GM12891 (cell line): ENCODE measurements at regions not wholly inside any gene's neighbourhood (a gene's known extent, or its start where the extent isn't known, plus 50 kb on each side); places are given as distances from the start of the nearest gene placed in this dataset.

Experiments
- DNase-seq: peaks from one replicate; pipeline ENCODE4 v3.0.0; 2011; ENCODE audit warnings: low spot score; ENCODE audit not compliant: insufficient read length
- FAIRE-seq: peaks from 2 replicates; lab custom pipeline; 2011; peaks lifted over from hg19 to GRCh38; lab: Jason Lieb, UNC
- PAX5 ChIP-seq: IDR thresholded peaks from 2 replicates; pipeline ENCODE4 v1.6.1; 2011; ENCODE audit warnings: low read length, moderate library complexity, mild to moderate bottlenecking; ENCODE audit not compliant: insufficient read depth, severe bottlenecking
- POLR2A ChIP-seq: IDR thresholded peaks from 2 replicates; pipeline ENCODE4 v1.6.1; 2011; ENCODE audit warnings: low read depth, low read length, control low read depth
- POLR2AphosphoS5 ChIP-seq: IDR thresholded peaks from 2 replicates; pipeline ENCODE4 v1.6.1; 2011; ENCODE audit warnings: low read depth, low read length, control low read depth
- POU2F2 ChIP-seq: IDR thresholded peaks from 2 replicates; pipeline ENCODE4 v1.6.1; 2011; ENCODE audit warnings: low read depth, mild to moderate bottlenecking, control low read depth, low read length, moderate library complexity
- SPI1 ChIP-seq: IDR thresholded peaks from 2 replicates; pipeline ENCODE4 v1.6.1; 2011; ENCODE audit warnings: low read depth, low read length, control low read depth
- TAF1 ChIP-seq: IDR thresholded peaks from 2 replicates; pipeline ENCODE4 v1.6.1; 2011; ENCODE audit warnings: low read depth, low read length, control low read depth

DNA sequence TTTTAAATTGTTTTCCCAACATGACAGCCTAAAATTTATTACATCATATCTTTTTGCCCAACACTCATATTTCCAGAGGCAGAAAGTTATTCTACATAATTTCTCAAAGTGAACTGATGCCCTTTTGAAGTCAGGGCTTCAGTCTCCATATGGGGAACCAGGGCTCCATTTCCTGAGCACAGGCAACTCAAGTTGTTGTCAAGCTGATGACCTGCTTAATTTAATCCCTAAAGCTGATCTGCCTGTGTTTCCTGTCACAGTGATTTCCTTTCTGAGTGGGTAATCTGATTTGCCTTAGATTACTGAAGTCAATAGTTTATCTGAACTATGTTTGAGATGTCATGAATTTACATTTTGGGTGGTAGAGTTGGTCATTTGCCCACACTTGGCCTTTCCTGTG is 932.1 kb upstream of the MANEA start:
- no peak for DNase-seq
- TF ChIP-seq SPI1 (no peak), TAF1 (no peak), POLR2A (no peak), POLR2AphosphoS5 (no peak), PAX5 (no peak), POU2F2 (no peak)
- no peak for FAIRE-seq

DNA sequence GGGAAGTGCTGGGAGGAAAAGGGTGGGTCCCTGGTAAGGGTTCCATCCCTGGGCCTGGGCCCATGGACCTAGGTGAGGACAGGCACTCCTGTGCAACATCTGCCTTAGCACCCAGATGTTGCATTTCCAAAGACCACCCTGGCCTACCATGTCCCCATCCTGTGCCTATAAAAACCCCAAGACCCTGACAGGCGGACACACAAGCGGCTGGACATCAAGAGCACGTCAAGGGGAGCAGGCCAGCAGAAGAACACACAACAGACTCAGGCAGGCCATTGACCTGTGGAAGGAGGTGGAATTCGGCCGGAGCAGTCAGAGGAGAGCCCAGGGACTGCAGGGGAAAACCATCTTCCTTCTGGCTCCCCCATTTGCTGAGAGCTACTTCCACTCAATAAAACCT is 937.8 kb upstream of the MANEA start:
- FAIRE-seq, result no peak
- DNase-seq, result no peak
- TF ChIP-seq SPI1 (no peak), PAX5 (no peak), POLR2A (no peak), POU2F2 (no peak), POLR2AphosphoS5 (no peak), TAF1 (no peak)

GRCh38 chr6:94636780-94637385 is 940.5 kb upstream of the MANEA start:
- FAIRE-seq, result no peak
- DNase-seq, result no peak

GRCh38 chr6:94623586-94623985 is 953.7 kb upstream of the MANEA start:
- no peak for FAIRE-seq
- TF ChIP-seq TAF1 (no peak), SPI1 (no peak)
- DNase-seq, result no peak

More at GRCh38 chr6:94636780-94637385, 940.5 kb upstream of the MANEA start:
- no peak for TF ChIP-seq POLR2A

DNA sequence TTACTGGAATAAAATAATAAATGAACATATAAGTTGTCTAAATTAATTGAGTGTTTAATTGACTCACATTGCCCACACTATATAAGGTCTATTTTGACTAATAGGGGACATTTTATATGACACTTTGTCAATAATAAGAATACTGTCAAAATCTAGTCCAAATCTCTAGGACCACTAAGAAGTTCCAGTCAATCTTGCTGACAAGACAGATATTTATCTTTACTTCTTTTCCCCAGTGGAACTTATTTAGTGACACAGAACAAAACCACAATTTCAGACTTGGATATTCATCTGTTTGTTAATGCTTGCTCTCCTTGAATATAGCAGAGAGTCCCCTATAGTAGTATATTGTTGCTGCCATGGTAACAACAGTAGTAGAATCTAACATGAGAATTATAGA is 954.6 kb upstream of the MANEA start:
- no peak for FAIRE-seq
- TF ChIP-seq PAX5, result no peak
- TF ChIP-seq POLR2A, result no peak
- no peak for TF ChIP-seq SPI1
- TF ChIP-seq POLR2AphosphoS5, result no peak
- no peak for TF ChIP-seq POU2F2
- TF ChIP-seq TAF1, result no peak
- DNase-seq, result no peak

- FAIRE-seq (no peak), DNase-seq (no peak)
Observed at GRCh38 chr6:94600636-94601035, 976.7 kb upstream of the MANEA start.

DNA sequence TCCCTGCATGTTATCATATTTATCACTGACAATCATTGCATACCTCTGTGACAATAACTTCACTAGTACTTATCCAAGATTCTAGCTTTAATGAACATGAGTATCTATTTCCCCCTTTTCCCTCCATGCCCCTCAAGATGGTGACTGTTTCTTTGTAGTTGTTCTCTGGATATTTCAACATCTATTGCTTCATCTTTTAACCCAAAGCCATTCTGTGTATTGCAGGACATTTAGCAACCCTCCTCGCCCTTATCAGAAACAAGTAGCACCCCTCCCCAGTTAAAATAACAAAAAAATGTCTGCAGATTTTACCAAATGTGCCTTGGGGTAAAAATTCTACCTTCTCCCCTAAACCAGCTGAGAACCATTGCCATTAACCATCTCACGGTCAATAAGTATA is 979.8 kb upstream of the MANEA start:
- FAIRE-seq, result no peak
- DNase-seq, result no peak
- no peak for TF ChIP-seq SPI1
- no peak for TF ChIP-seq TAF1
- TF ChIP-seq POLR2AphosphoS5, result no peak

More at GRCh38 chr6:94600636-94601035, 976.7 kb upstream of the MANEA start:
- TF ChIP-seq POLR2AphosphoS5, result no peak
- TF ChIP-seq SPI1, result no peak
- TF ChIP-seq TAF1, result no peak
- no peak for TF ChIP-seq PAX5
- no peak for TF ChIP-seq POU2F2
- TF ChIP-seq POLR2A, result no peak

DNA sequence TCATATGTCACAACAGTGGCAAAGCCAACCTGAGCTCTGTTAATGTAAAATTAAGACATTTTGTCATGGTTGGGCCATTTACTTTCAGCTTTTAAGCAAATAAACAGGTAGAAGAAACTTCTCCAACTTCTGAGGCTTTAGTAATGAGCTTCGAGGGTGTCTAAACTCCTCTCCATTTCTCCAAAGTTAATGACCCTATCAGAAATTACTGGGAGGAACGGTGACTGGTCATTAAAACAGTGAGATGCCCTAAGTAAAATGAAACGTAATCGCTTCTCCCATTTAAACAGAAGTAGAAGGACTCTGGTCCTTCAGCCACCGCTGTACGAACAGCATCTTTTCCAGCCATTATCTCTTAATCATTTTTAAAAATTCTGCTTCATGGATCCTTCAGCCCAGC is 986.9 kb upstream of the MANEA start:
- no peak for FAIRE-seq
- no peak for DNase-seq
- TF ChIP-seq SPI1 (no peak), POLR2AphosphoS5 (no peak), POLR2A (no peak), PAX5 (no peak), TAF1 (no peak), POU2F2 (no peak)

- TF ChIP-seq POU2F2 (no peak), SPI1 (no peak), POLR2A (no peak), TAF1 (no peak), PAX5 (no peak)
- FAIRE-seq (no peak), DNase-seq (no peak)
Observed at GRCh38 chr6:94588301-94588700, 989.0 kb upstream of the MANEA start.

DNA sequence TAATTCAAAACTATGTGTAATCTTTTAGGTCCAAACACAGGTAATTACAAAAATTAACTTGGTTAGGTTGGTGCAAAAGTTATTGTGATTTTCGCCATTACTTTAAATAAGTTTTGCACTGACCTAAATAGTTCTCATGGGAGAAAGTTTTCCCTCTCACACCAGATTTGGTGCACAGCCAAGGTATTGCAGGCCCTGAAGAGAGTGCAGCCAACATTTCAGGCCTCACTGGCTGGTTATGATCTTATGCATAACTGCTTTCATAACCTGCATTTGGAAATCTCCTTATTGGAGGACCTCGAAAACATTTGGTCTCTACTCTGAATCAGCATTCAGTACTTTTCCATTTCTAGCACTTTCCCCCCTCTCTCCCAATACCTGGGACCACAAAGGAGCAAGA is 993.1 kb upstream of the MANEA start:
- FAIRE-seq (no peak), DNase-seq (no peak)
- no peak for TF ChIP-seq POLR2A
- TF ChIP-seq TAF1, result no peak
- TF ChIP-seq POLR2AphosphoS5, result no peak
- no peak for TF ChIP-seq PAX5
- TF ChIP-seq SPI1, result no peak
- TF ChIP-seq POU2F2, result no peak
